Medulla oblongata (tissue), 1 donor: ENCODE measurements at regions not wholly inside any gene's neighbourhood (a gene's known extent, or its start where the extent isn't known, plus 50 kb on each side); places are given as distances from the start of the nearest gene placed in this dataset.
"Not testable (repeated sequence)": the region's sequence is repeated elsewhere in the genome, so short reads cannot be mapped to it uniquely, and the experiment has no call there.

Experiments
- DNase-seq: peaks from one replicate; pipeline ENCODE4 v3.0.0-alpha.2; 2015; ENCODE audit errors: extremely low spot score

DNA sequence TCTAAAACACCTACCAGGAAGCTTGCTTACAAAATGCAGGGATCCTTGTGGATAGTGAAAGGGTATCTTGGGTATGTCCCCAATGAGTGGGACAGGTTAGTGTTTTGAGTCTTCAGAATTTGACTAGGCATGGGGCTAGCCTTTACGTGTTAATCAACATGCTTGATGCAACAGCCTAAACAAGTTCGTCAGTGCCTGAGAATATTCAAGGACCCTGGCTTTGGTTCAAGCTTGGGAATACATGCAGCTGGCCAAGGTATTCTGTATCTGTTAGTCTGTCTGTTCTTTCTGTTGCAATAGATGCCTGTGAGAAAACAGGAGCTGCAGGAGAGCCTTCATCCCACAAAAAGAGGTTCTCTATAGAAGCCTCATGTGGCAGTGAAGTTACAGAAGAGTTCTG lies 149.5 kb downstream of the CCNG2 start:
- DNase-seq = no peak

DNA sequence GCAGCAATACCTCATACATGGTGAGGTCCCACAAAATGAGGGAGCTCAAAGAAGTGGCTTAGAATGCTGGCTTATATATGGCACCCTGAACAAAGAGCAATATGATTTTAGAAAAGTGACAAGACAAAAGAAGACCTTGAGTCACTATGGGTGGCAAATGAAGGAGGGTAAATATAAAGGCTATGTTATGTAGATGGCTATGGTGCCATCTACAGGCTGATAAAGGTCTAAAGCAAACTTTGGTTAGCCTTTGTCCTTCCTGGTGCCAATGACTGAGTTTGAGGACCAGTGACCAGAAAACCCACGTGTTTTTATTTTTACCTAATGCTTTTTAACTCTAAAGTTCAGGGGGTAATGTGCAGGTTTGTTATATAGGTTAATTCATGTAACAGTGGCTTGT lies 151.8 kb downstream of the CCNG2 start:
- peak; percentile 30 for DNase-seq

DNA sequence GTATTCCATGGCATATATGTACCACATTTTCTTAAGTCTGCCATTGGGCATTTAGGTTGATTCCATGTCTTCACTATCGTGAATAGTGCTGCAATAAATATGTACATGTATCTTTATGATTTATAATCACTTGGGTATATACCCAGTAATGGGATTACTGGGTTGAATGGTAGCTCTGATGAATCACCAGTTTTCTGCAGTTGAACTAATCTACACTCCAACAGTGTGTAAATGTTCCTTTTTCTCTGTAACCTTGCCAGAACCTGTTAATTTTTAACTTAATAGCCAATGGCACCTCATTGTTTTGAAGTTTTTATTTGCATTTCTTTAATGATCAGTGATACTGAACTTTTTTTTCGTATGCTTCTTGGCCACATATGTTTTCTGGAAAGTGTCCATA lies 152.5 kb downstream of the CCNG2 start:
- no peak for DNase-seq

DNA sequence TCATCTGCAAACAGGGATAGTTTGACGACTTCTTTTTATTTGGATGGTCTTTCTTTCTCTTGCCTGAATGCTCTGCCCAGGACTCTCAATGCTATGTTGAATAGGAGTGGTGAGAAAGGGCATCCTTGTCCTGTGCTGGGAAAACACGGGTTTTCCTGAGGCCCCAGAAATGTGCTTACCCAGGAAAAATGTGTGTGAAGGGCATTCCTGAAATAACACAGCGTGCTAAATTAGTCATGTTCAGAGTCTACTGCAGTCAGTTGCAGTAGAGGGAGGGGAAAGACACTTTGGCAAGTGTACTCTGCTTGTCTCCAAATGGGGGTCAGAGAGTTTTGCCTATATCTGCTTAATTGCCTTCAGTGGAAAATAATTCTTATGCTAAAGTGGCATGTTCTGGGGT lies 153.9 kb downstream of the CCNG2 start:
- no peak for DNase-seq

DNA sequence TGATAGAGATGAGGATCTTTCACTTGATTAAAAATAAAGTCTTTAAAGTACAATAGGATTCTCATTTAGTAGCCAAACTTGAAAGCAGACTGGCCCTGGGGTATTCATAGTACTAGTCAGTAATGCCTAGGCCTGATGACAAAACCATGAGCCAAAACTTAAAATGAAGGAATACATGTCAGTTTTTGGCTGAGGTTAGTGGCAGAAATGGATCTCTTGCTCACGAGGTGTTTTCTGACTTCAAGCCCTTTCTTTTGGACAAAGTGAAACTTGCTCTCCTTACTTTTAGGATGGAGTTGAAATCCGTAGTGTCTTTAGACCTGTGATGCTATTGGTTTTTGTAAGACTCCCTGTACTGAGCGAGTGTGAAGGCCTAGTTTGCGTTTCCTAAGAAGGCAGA lies 157.7 kb downstream of the CCNG2 start:
- DNase-seq = no peak

DNA sequence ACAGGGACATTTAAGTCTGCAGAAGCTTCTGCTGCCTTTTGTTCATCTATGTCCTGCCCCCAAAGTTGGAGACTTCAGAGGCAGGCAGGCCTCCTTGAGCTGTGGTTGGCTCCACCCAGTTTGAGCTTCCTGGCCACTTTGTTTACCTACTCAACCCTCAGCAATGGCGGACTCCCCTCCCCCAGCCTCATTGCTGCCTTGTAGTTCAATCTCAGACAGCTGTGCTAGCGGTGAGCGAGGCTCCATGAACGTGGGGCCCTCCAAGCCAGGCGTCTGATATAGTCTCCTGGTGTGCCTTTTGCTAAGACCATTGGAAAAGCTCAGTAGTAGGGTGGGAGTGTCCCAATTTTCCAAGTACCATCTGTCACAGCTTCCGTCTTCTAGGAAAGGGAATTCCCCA lies 170.1 kb downstream of the CCNG2 start:
- DNase-seq = no peak

DNA sequence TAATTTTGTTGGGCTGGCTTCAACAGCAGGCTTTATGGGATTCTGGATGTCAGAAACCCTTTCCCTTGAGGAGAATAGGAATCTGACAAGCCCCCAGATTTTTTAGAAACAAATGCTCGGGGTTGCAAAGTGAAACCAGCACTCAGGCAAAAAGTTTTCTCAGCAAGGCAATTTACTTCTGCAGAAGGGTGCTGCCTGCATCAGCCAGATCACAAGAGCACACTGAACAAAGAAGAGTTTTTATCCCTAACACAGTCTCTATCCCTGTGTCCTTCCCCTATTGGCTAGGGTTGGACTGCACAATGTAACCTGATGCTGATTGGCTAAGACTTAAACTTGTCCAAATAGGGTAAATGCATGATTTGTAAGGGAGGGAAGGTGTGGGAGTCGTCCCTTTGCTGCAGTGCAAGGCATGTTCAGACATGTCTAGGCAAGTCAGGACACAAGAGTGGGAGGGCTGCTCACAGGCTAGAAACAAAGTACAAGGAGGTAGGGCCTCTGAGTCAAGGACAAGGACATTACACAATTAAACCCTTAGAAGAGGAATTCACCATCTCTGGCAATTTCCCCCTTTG lies 175.8 kb downstream of the CCNG2 start:
- no peak for DNase-seq

DNA sequence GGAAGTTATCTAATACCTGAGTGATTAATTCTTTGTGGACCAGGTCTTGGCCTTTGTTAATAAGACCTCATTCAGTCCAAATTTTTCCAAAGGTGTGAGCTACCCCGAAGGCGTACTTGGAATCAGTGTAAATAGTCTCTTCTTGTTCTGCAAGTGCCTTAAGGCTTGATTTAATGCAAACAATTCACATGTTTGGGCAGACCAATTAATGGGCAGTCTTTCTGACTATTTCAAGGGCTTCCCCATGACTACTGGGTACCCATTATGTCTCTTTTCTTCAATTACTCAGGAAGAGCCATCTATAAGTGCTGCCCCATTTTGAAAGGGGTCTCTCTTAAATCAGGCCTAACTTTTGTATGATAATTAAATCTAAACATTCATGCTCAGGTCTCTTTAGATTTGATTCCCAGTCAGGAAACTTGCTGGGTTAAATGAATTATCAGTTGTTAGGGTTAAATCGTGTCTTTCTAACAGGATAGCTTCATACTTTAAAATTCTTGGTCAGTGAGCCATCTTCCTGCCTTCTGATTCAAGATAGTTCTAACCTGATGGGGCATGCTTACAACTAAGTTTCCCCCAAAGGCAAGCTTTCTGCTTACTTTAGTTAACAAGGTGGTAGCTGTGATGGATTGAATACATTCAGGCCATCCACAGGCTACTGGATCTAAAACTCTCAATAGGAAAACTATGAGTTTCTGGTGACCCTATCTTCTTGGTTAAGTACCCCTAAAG lies 179.6 kb downstream of the CCNG2 start:
- DNase-seq = no peak

DNA sequence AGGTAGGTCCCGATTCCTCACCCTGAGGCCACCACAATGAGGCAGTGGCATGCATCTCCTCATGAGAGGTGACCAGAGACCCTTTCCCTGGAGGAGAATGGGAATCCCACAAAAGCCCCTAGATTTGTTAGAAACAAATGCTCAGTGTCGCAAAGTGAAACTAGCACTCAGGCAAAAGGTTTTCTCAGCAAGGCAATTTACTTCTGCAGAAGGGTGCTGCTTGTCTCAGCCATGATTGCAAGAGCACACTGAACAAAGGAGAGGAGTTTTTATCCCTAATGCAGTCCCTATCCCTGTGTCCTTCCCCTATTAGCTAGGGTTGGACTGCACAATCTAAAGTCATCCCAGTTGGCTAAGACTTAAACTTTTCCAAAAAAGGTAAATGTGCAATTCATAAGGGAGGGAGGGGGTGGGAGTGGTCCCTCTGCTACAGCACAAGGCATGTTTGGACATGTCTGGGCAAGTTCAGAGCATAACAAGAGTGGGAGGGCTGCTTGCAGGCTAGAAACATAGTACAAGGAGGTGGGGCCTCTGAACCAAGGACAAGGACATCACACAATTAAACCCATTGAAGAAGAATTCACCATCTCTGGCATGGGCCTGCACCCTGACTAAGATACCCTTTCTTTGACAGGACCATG lies 185.3 kb downstream of the CCNG2 start:
- DNase-seq = no peak

DNA sequence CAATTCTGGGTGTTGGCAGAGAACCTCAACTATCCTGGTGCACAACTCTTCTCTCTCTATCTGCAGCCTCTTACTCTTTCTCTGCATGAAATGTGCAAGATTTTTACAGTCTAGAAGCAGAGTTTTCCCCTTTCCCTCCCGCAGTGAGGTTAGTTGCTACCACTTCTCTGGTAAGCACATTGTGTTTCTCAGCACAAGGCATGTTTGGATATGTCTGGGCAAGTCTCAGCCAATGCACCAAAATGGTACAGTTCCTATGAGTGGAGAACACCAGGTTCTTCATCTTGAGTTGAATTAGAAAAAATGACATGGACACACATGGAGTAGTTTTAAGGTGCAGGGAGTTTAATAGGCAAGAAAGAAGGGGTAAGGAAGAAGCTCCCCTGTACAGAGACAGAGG lies 187.0 kb downstream of the CCNG2 start:
- DNase-seq = no peak

DNA sequence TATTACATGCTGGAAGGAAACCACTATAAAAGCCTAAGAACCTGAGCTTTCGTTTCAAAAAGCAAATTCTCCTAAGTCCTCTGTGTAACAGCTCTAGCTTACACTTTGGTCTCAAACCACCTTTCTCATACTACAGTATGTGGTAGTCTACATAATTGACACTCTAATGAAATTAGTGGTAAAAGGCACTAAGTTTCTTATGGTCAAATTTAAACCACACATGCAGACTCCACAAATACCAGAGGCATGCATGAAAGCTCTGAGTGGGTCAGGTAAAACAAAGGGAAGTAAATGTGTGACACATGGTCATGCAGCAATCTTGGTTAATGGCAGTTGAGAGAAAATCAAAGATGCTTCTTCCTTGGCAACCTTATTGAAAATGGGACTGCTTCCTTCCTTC lies 187.8 kb downstream of the CCNG2 start:
- DNase-seq = no peak

DNA sequence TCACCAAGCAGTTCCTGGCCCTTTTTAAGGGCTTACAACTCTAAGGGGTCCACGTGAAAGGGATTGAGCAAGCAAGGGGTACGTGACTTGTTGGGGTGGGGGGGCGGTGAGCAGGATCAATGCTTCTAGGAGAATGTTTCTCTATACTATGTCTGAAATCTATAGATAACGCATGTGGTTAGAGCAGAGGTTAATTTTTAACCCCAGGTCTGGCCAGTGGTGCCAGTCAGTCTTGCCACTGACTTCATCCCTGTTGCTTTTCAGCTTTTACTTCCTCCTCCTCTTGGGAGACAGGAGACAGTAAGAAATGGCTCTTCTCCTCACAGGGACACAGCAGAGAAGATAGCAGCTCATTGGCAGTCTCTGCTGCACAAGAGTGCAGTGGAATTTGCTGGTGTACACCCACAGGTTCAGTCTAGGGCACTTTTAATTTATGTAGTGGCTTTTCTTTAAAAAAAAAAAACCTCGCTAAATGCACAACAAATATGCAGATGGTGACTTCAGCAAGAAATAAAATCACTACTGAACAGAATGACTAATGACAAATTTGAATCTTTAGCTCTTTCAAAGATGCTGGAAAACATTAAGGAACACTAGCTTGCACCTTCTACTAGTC lies 190.5 kb downstream of the CCNG2 start:
- DNase-seq = no peak

DNA sequence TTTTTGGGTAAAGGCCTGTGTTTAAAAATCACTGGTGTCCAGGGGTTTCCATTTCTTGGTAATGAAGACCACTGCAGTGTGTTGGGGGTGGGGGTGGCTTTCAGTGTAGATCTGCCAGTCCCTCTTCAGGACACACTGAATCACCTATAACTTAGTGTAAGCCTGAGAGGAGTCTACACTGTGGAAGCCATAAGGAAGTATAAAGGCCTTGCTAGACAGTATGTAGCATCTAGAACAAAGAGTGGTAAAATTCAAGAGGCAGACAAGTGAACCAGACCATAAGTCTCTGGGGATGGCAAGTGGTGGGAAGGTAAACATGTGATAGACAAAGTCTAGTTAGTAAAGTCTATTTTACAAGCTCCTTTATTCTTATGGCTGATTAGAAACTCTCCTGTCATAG lies 191.8 kb downstream of the CCNG2 start:
- no peak for DNase-seq

DNA sequence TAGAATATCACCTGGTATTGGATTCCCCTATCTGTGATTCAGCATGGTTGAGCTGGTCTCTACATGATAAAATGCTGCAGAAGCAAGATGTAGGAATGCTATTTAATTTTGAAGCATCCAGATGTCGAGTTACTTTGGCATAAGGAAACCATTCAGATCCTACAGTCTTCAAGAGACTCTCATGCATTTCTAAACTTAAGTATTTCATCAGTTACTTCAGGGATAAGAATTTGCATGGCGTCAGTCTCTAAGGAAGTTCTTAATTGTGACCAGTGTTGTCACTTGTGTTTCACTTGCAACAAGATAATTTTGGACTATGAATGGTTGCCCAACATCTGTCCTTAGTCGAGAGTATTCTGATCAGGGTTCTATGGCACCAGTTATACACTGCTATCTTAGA lies 192.4 kb downstream of the CCNG2 start:
- no peak for DNase-seq

DNA sequence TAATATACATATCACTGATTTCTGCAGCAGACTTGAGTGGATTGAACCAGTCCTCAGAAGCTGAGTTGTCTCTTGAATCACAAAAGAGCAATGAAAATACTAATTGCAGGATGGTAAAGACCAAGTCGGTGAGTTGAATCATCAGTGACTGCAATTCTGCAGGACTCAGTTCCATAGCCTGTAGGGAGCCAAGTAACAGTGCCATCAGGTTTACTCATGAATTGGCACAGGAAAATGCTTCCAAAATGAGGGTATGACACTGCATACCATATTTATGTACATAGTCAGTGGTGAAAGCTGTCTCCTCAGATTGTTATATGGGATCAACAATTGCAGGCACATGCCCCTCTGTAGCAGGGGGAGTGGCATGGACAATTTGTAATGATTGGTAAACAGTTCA lies 192.8 kb downstream of the CCNG2 start:
- DNase-seq = no peak

DNA sequence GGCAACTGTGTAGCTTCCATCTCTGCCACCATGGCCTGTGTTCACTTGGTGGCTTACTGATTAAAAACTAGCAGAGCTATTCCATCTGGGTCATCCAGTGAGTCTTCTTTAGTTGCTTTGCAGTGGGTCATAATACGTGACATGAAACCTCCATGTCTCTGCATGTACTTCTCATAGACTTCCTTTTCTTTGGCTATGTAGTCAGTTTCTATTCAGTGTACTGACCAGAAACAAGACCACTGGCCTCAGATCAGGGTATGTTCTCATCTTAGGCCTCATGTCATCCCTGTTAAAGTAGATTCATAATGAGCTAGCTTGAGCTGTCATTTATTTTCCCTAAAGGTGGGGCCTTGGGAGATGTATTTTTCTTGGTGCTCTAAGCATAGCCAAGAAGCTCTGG lies 195.2 kb downstream of the CCNG2 start:
- no peak for DNase-seq

DNA sequence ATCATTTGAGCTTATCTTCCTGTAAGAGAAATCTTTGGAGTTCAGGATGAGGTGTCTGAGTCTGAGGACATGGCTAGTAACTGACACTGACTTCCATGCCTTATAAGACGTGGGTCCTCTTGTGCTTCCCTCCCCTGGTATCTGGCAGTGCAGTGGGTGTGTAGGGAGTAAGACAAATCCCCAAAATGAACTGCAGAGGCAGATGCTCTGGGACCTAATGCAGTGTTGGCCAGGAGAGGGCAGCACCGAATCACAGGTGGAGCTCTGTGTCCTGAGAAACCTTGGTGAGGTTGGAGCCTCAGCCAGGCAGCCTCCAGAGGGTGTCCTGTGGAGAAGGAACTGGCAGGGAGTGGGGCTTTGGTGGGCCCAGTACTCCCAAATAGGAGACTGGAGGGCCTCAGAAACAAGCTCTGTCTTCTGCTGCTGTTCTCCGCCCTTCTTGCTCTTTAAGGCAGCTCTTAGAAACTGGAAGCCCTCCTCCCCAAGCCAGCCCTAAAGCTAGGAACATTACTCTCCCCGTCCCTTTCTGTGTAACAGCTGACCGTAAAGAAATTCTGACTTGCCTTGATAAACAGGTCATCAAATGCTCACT lies 196.8 kb downstream of the CCNG2 start:
- DNase-seq = not testable (repeated sequence)

DNA sequence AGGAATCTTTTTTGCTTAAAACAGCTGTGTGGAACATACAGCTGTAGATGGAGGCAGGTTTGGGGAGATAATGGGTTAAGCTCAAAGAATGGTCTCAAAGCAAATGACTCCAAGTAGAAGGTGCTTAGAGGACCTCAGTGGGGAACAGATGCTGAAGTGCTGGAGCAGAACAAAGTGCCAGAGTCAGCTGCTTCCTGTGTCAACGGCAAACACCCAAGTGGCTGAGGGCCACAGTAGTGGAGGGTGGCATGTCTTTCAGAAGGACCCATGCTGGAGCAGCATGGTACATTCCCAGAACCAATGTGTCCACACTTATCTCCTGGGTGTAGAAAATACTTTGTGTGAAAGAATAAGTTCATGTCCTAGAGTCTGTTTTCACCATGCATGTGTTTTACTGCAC lies 197.5 kb downstream of the CCNG2 start:
- no peak for DNase-seq

DNA sequence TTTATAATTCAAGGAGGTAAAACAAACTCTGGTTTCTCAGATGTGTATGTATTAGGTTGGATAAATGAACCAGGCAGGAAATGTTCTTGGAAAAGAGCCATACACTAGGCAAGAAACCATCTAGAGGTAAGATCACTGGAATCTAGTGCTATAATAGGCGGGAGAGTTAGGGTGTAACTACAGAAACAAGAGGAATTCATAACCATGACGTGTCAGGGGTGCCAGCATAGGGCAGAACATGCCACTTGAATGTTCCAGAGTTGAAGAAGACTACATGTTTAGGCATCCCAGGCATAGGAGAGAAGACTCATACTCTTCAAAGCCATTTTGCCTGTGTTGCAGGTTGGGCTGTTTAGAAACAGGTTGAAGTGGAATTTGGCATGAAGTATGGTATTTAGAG lies 198.7 kb downstream of the CCNG2 start:
- DNase-seq = no peak

DNA sequence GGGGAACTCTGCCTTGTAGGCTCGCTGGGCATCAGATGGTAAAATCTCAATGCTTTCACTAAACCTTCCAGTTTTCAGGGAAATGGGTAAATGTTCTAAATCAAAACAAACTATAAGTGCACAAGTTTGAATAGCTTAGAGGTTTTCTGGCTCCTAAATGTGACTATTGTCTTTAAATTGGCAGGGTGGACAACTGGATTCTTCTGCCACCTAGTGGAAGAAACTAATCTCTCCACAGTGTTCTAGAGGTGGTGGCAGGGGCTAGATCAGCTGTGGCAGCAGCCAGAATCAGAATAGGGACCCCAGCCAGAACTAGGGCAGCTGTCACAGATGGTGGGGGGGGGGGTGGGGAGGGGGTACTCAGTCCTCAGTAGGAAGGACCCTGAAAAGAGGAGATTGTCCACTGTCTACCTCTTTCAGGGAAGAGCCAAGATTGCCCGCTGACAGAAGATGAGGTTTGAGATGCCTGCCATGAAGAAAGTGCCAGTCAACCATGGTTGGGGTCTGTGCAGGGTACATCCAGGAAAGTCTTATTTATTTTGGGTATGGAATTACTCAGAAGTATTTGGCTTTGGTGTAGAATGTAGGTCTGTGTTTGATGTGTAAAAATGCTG lies 201.4 kb downstream of the CCNG2 start:
- DNase-seq = peak; percentile 75

DNA sequence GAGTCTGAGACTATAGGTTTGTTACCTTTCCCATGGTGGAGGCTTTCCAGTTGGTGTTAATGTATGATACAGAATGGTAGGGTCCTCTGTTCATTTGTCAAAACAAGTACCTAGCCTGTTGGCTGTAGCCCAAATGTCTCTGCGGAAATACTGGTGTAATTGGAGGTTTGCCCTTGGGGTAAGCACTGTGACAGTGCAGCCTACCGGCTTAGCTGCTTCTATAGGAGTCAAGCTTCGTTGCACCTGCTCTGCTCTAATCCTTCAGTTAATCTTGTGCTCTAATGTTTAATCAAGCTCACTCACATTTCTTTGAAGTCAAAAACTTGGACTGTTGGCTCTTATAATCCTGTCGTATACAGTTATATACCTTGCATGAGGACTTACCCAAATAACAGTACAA lies 203.4 kb downstream of the CCNG2 start:
- DNase-seq = no peak

DNA sequence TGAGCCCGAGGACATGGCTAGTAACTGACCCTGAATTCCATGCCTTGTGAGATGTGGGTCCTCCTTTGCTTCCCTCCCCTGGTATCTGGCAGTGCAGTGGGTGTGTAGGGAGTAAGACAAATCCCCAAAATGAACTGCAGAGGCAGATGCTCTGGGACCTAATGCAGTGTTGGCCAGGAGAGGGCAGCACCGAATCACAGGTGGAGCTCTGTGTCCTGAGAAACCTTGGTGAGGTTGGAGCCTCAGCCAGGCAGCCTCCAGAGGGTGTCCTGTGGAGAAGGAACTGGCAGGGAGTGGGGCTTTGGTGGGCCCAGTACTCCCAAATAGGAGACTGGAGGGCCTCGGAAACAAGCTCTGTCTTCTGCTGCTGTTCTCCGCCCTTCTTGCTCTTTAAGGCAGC lies 209.9 kb downstream of the CCNG2 start:
- not testable (repeated sequence) for DNase-seq
